ENCODE measurements at regions not wholly inside any gene's neighbourhood (a gene's known extent, or its start where the extent isn't known, plus 50 kb on each side); places are given as distances from the start of the nearest gene placed in this dataset.

DNA sequence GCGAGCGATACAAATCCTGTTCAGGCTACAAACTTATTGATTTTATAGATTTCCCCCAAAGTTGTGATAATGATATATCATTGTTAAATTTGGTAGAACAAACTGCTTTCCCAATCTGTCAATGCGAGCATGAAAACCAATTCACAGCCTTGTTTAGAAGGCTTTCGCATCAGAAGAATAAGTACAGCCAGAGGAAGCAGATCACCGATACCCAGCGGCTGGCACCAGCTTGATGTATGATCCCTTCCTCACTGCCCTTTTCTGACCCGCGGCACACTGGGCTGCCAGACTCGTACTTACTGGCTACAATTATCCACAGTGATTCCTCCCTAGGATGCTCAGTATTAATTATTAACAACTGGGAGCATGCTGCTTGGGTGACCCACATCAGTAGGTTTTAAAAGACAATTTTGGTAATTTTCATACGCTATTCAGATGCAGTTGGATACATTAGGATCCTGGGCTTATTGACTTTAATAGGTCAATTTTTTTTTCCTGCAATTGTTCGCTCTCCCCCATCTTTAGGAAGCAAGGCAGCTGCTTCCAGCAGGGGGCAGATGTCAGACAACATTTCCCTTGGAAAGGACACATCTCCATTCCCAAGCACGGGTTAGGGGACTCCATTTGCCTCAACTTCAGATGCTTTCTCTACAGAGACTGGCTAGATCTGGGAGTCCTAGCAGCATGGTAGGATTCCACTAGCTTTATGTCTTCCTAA, 582.7 kb upstream of the PSMD7 start:
- in situ Hi-C loops (cut with HindIII; ENCODE audit: low pct_unique_long_range_greater_than_20kb, low sequenced_read_pairs), result no loop called here
- DNase-seq (ENCODE audit: low read depth), result peak; percentile 6

DNA sequence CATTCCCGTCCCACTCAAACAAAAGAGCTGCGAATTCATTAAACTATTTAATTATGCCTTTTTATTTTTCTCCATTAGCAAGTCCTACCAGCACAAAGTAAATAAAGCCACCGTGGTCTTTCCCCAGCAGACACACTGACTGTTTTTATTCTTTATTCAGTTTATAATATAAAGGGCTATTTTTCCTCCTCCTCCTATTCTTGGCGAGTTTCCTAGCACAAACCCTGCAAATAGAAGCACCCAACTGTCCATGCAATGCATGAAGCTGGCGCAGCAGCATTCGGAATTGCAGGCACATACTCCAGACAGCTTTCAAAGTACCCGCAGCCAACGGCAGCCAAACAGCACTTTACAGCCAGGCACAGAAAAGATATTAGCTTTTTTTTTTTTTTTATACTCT, 583.4 kb upstream of the PSMD7 start:
- DNase-seq (ENCODE audit: low read depth), result no peak
- in situ Hi-C loops (cut with HindIII; ENCODE audit: low pct_unique_long_range_greater_than_20kb, low sequenced_read_pairs), result no loop called here

DNA sequence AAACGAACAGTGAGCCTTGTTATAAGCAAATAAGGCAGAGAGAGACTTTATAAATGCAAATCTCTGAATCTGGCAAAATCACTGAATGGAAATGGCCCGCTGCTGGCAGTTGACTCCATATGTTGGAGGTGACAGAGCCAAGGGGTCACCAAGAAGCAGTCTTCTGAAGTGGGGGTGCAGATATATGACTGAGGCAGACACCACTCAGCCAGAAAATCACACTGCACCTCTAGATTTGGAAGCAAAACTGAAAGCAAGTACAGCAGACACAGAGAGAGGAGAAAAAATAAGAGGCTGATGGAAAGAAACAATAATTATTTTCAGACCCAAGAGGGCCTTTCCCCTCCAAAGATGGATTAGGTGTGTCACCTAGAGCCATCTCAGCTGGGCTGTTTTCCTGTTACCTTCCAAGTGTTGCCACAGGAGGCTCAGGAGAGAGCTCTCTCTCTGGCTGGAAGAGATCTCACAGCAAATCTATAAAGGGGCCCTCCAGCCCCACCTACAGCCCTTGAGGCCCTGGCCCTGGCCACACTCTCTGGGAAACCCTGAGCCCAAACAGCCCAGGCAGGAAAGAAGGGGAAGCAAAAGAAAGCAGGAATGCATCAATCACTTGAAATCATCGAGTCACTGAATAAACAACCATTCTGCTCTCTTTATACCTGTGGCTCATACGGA, 585.1 kb upstream of the PSMD7 start:
- peak; percentile 11 for DNase-seq (ENCODE audit: low read depth)
- in situ Hi-C loops (cut with HindIII; ENCODE audit: low pct_unique_long_range_greater_than_20kb, low sequenced_read_pairs), result no loop called here

DNA sequence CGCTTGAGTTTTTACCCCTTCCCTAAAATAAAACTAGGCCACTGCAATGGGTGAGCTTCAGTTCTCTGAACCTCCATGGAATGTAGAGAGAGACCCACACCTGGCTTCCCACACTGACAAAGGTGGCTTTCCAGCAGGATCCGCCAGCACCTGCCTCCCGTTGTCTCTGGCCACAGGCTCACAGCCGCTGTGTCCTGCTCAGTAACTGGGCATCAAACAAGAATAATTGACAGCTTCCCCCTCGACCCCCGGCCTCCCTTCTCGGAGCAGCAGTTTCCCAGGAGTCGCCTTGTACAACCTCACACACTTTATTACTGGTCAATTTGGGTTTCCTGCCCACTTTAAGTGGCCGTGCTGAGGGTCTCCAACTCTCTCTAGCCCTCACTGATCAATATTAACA, 586.1 kb upstream of the PSMD7 start:
- DNase-seq (ENCODE audit: low read depth), result no peak
- in situ Hi-C loops (cut with HindIII; ENCODE audit: low pct_unique_long_range_greater_than_20kb, low sequenced_read_pairs), result no loop called here

DNA sequence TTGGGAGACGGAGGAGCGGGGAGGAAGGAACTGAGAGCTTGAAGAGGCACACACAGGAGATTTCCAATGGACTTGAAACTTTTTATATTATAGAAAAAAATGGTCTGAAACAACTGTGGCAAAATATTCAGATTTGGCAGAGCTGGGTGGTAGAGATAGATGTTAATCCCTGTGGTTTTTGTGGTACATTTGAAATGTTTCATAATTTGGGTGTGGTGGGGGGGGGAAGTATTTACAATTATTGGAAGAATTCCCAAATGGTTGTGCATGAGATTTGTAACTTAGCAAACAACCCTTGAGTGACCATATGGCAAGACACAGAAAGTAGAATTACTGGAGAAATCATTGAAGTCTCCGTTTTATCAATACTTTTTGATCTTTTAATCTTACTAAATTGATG, 588.8 kb upstream of the PSMD7 start:
- in situ Hi-C loops (cut with HindIII; ENCODE audit: low pct_unique_long_range_greater_than_20kb, low sequenced_read_pairs), result no loop called here
- no peak for DNase-seq (ENCODE audit: low read depth)

DNA sequence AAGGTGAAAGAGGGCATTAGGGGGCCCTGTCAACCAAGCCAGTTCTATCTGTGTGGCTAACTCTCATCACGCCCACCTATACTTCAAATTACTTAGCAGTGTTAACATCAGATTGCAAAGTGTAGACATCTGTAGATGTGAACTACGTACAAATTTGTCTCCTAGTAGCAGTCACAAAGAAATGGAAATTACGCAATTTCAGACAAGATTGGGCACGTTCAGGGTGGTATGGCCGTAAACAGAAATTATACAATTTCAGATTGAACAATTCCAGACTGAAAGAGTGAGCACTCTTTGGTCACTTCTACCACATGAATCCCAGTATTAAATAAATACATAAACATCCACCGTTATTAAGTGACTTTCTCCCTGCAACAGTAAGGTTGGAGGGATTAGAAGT, 592.7 kb upstream of the PSMD7 start:
- in situ Hi-C loops (cut with HindIII; ENCODE audit: low pct_unique_long_range_greater_than_20kb, low sequenced_read_pairs), result no loop called here
- DNase-seq (ENCODE audit: low read depth), result no peak

DNA sequence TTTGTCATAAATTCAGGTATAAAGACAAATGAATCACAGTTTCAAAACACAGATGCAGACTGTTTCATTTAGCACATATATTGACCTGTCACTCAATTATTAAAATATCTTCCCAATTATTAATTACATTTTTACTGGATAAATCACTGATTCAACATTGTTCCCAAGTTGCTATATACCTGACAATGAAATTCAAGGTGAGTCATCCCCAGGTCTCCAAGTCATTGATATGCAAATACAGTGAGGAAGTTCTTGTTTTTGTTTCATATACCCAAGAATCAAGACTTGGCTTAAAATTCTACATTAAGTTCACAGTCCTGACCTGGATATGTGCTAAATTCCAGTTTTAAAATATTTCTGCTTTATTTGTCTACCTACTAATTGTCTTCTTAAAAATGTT, 599.3 kb upstream of the PSMD7 start:
- no peak for DNase-seq (ENCODE audit: low read depth)
- in situ Hi-C loops (cut with HindIII; ENCODE audit: low pct_unique_long_range_greater_than_20kb, low sequenced_read_pairs), result no loop called here

DNA sequence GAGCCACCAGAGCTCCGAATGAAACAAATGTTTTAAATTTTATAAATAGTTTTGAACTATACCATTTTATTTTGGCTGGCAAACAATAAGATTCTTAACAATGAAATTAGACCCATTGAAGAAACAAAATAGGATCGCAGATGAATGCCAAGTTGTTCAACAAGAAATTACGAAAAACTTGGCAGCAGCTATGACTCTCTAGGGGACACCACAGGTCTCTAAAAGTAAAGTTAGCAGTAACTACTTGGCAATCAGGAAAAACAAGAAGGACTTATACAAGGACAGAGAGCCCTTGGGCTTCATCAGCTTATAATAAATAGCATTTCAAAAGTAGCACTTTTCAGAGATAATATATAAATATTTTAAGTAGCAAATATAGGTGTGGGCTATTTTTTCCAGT, 603.8 kb upstream of the PSMD7 start:
- no peak for DNase-seq (ENCODE audit: low read depth)
- in situ Hi-C loops (cut with HindIII; ENCODE audit: low pct_unique_long_range_greater_than_20kb, low sequenced_read_pairs), result no loop called here

DNA sequence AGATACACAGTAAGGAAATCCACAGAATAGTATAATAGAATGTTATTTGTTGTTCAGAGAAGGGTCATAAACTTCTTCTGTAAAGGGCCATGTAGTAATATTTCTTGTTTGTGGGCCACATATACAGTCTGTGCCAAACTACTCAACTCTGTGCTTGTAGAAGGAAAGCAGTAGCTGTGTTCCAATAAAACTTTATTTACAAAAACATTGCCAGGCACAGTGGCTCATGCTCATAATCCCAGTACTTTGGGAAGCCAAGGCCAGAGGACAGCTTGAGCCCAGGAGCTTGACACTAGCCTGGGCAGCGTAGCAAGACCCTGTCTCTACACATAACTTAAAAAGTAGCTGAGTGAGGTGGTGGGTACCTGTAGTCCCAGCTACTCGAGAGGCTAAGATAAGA, 612.8 kb upstream of the PSMD7 start:
- in situ Hi-C loops (cut with HindIII; ENCODE audit: low pct_unique_long_range_greater_than_20kb, low sequenced_read_pairs), result no loop called here

DNA sequence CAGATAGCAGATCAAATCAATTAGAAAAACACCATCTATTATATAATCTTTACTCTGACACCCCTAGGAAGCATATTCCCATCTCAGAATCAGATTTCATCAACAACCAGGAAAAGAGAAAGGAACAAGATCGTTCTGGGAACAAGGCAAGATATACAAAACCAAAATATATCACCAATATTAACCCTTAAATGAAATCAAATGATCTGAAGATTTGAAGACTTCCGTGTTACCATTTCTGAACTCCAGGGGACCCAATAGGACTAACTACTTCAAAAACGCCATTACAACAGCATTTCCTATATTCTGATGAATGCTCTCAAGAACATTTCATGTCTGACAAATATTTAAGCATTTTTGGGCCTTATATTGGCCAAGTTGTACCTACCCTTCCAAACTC, 624.2 kb upstream of the ZFHX3 start:
- DNase-seq (ENCODE audit: low read depth), result no peak
- in situ Hi-C loops (cut with HindIII; ENCODE audit: low pct_unique_long_range_greater_than_20kb, low sequenced_read_pairs), result no loop called here

More for the DNA sequence above, 612.8 kb upstream of the PSMD7 start:
- no peak for DNase-seq (ENCODE audit: low read depth)

DNA sequence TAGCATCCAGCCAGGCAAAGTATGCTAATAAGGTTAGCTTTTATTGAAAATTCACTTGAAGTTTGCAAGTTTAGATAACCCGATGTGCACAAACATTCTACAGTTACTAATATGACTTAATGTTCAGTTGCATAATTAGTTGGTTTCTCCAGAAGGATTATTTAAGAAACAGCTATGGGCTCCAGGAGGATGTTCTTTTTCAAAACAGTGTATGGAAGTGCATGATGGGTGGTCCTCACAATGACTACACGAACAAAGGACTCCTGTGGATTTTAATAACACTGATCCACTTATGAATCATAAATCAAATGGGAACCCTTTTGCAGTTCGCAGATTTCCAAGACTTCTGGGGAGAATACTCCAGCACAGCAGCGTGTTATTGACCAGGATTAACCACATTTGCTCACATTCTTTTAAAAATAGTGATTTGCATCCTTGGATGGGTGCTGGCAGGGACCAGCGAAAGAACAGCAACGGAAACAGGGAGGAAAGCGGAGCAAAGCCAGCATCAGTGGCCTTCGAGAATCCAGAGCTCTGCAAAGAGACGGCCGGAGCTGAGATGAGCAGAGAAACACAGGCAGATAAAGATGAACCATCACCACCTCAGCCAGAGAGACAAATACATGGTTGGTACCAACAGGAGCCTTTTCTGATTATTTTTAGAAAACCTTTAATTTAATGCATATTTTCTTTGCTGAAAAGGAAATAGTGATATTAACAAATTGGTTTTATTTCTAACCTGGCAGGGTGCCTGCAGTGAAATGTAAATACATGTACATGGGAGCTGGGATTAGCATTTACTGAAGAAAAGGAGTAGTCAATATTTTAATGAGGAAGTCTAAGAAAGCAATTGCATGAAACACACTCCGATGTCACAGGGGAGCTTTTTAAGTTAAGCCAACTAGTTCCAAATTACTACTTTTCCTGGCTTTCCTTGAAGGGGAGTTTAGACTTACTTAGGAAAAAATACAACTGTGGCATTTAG, 623.2 kb upstream of the ZFHX3 start:
- in situ Hi-C loops (cut with HindIII; ENCODE audit: low pct_unique_long_range_greater_than_20kb, low sequenced_read_pairs), result no loop called here

DNA sequence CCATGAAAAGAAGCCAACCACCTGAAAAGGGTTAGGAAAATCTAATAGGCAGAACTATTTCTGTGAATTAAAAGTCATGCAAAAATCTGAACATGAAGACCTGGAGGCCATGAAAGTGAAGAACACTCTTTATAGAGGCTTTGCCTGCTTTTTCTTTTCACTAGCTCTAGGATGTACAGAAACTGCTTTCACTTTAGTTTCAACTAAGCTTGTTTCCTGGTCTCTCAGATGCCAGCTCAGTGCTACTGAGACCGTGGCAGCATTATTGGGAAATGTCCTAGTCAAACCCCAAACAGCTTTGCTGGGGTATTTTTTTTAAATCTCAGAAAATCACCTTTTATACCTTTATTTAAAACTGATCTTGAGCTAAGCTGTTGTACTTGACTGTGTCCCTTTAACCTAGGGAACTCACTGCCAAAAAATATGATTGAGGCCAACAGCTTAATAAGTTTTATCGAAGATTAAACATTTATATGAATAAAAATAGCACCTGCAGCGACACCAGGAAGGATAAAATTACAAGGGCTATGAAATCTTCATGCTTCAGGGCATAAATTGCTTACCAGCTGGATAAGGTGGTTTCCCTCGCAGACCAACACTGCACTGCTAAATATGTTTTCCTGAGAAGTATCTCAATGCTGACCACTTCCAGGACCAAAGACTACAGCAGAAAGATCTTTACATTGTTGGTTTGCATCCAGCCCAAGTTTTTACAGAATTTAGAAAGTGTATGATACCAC, 621.8 kb upstream of the ZFHX3 start:
- in situ Hi-C loops (cut with HindIII; ENCODE audit: low pct_unique_long_range_greater_than_20kb, low sequenced_read_pairs), result no loop called here
- no peak for DNase-seq (ENCODE audit: low read depth)

More for the DNA sequence above, 623.2 kb upstream of the ZFHX3 start:
- DNase-seq (ENCODE audit: low read depth), result no peak

DNA sequence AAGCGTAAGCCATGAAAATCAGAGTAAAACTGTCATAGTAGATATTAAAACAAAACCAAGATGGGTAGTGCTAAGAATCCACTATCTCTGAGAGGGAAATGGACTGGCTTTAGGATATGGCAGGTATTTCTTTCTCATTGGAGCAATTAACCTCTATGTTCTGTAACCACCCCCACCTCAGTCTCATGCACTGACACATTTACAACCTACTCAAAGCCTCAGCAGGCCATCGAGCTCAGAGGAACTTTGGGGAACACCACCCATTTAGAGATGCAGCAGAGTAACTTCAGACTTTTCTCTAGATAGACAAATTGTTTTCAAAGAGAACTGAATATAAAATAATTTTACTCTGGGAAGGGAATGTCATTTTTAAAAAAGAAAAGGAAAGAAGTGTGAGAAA, 615.8 kb upstream of the ZFHX3 start:
- in situ Hi-C loops (cut with HindIII; ENCODE audit: low pct_unique_long_range_greater_than_20kb, low sequenced_read_pairs), result no loop called here
- DNase-seq (ENCODE audit: low read depth), result no peak

DNA sequence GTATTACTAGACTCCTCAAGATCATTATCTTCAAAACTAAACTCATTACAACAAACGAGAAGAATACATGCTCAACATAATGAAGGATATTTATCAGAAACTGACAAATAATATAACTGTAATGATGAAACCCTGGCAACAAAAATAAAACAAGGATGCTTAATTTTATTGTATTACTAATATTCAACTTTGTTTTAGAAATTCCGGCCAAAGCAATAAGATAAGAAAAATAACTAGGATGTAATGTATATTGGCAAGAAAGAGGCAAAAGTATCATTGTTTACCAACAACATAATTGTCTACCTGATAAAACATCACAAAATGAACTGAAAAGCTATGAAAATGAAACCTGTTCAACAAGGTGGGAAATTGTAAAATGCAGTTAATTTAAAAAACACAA, 588.3 kb upstream of the ZFHX3 start:
- no peak for DNase-seq (ENCODE audit: low read depth)
- in situ Hi-C loops (cut with HindIII; ENCODE audit: low pct_unique_long_range_greater_than_20kb, low sequenced_read_pairs), result no loop called here

DNA sequence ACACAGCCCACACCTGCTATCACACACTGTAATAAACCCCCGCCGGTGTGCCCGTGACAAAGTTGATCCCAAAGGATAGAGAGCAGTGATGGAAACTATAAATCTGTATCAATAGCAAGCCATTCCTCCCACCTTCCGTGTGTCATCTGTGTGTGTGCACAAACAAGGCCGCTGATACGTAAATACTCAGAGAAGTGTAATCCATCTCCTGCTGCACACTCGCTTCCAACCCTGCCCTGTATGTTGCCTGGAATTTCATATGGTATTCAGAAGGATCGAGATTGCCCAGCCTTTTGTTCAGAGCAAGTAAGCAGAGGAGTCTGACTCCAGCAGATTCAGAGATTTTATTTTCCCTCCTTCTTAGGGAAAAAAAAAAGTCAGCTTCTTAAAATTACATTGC, 581.1 kb upstream of the ZFHX3 start:
- in situ Hi-C loops (cut with HindIII; ENCODE audit: low pct_unique_long_range_greater_than_20kb, low sequenced_read_pairs), result no loop called here
- DNase-seq (ENCODE audit: low read depth), result no peak

DNA sequence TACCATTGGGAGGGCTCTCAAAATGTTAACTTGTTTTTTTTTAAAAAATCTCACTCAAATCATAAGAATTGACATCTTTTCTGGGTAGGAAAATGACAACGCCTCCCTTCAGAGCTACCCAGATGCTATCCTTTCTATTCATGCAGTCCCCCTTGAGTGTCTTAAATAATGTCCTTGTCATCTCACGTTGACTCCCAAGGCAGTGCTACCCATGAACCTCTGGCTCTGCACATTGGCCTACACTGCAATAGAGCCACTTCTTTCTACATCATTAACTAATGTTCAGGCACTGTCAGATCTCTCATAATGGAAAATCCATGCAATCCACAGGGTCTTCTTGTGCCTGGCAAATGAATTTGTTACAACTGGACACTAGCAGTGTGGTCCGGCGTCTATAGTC, 569.8 kb upstream of the ZFHX3 start:
- DNase-seq (ENCODE audit: low read depth), result no peak
- in situ Hi-C loops (cut with HindIII; ENCODE audit: low pct_unique_long_range_greater_than_20kb, low sequenced_read_pairs), result no loop called here

DNA sequence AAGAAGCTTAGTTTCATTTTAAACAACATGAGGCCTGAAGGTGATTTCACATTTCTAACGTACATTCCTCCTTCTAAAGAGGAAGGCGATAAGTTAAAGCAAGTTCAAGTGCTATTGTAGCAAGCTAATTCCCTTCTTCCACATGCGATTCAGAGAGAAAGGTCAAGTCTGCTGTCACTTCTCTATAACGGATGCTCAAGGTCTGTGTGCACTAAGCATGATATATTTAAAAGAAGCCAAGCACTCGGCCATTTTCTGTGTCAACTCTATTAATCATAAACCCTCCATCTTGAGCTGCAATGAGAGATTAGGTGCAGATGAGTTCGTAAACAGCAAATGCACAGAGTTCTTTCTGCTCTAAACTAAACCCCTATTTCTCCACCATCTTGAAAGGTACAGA, 568.8 kb upstream of the ZFHX3 start:
- no peak for DNase-seq (ENCODE audit: low read depth)
- in situ Hi-C loops (cut with HindIII; ENCODE audit: low pct_unique_long_range_greater_than_20kb, low sequenced_read_pairs), result no loop called here

DNA sequence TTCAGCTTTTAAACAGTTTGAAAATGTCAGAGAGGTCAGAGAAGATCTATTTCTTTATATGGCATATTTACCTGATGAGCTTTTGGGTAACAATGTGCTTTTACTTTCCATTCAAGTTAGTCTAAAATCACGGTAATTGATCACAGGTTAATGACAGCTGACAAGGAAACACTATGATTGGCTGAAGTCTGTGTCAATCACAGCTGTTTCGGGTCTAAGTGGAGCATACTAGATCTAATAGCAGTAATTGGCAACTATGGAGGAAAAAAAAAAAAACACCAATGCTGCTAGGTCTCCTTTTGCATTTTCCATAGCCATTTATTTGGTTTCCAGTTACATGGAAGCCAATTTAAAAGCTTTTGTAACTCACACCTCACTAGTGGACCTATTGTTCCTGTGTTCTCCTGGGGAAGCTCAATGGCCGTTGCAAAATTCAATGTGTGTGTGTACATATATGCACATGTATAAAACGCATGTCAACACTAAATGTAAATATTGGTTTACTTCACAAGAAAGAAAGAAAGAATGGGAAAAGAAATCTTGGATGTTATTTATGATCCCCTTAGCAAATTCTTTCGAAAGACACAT, 568.3 kb upstream of the ZFHX3 start:
- no peak for DNase-seq (ENCODE audit: low read depth)
- in situ Hi-C loops (cut with HindIII; ENCODE audit: low pct_unique_long_range_greater_than_20kb, low sequenced_read_pairs), result no loop called here
